ENCODE measurements at regions not wholly inside any gene's neighbourhood (a gene's known extent, or its start where the extent isn't known, plus 50 kb on each side); places are given as distances from the start of the nearest gene placed in this dataset.

GRCh38 chr6:169861431-169862042 is 110.1 kb downstream of the ERMARD start (continued):
- TF ChIP-seq POU5F1 (IDR thresholded peaks at IDR 0.05; ENCODE audit: low read depth, low read length): no peak
- no peak for TF ChIP-seq RBBP5 (IDR thresholded peaks at IDR 0.05; ENCODE audit: borderline replicate concordance, low read depth, low read length)
- TF ChIP-seq KDM5A (IDR thresholded peaks at IDR 0.05; ENCODE audit: low read length): no peak
- TF ChIP-seq CHD2 (IDR thresholded peaks at IDR 0.05; ENCODE audit: low read length): no peak
- TF ChIP-seq TBP (IDR thresholded peaks at IDR 0.05; ENCODE audit: low read depth, low read length): no peak
- no peak for TF ChIP-seq TCF12 (IDR thresholded peaks at IDR 0.05; ENCODE audit: low read depth, low read length)
- TF ChIP-seq SUZ12 (IDR thresholded peaks at IDR 0.05; ENCODE audit: low read length): no peak
- no peak for TF ChIP-seq EZH2 (IDR thresholded peaks at IDR 0.05; ENCODE audit: low read depth, low read length, severe bottlenecking)

All from H1 (cell line).